ENCODE measurements at regions not wholly inside any gene's neighbourhood (a gene's known extent, or its start where the extent isn't known, plus 50 kb on each side); places are given as distances from the start of the nearest gene placed in this dataset.
"Not testable (repeated sequence)": the region's sequence is repeated elsewhere in the genome, so short reads cannot be mapped to it uniquely, and the experiment has no call there.

DNA sequence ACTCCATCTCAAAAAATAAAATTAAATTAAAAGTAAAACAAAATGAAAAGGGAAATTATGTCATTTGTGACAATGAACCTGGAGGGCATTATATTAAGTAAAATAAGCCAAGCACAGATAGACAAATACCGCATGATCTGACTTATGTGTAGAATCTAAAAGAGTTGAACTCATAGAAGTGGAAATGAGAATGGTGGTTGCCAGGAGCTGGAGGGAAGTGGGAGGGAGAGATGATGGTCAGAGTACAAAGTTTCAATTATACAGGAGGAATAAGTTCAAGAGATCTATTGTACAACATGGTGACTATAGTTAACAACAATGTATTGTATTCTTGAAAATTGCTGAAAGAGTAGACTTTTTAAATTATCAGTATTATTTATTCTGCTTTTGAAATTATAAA is 183.4 kb downstream of the ID4 start:
- no peak overlapping the region for H3K4me3 Mint-ChIP-seq
- Histone ChIP-seq H3K27ac (no peak overlapping the region), H3K36me3 (no peaks in the 10 kb centered on the region), H2AFZ (replicated peaks) (no peak overlapping the region), H3K27me3 (no peaks in the 10 kb centered on the region), H3K4me1 (no peaks in the 10 kb centered on the region), H4K20me1 (ENCODE audit: low read depth) (no peaks in the 10 kb centered on the region), H3F3A (ENCODE audit: low read depth) (no peaks in the 10 kb centered on the region), H3K4me2 (no peak overlapping the region), H3K4me3 (no peak overlapping the region), H3K9ac (no peak overlapping the region), H3K79me2 (ENCODE audit: low read depth) (no peaks in the 10 kb centered on the region), H3K9me3 (ENCODE audit: low read depth) (no peaks in the 10 kb centered on the region)
- peaks cover 3% of the 10 kb centered on the region for H3K9me3 Mint-ChIP-seq
- DNase-seq (ENCODE audit: low spot score): no peak
- no peaks in the 10 kb centered on the region for H3K27me3 Mint-ChIP-seq (ENCODE audit: insufficient read depth, low read depth)
- H3K36me3 Mint-ChIP-seq: no peaks in the 10 kb centered on the region
- no peak overlapping the region for H3K27ac Mint-ChIP-seq
- H3K4me1 Mint-ChIP-seq: peaks cover 5% of the 10 kb centered on the region
- TF ChIP-seq EZH2phosphoT487 (IDR thresholded peaks at IDR 0.05): no peak
- no peak for TF ChIP-seq EZH2 (IDR thresholded peaks at IDR 0.05)
- TF ChIP-seq, protein P1, sequence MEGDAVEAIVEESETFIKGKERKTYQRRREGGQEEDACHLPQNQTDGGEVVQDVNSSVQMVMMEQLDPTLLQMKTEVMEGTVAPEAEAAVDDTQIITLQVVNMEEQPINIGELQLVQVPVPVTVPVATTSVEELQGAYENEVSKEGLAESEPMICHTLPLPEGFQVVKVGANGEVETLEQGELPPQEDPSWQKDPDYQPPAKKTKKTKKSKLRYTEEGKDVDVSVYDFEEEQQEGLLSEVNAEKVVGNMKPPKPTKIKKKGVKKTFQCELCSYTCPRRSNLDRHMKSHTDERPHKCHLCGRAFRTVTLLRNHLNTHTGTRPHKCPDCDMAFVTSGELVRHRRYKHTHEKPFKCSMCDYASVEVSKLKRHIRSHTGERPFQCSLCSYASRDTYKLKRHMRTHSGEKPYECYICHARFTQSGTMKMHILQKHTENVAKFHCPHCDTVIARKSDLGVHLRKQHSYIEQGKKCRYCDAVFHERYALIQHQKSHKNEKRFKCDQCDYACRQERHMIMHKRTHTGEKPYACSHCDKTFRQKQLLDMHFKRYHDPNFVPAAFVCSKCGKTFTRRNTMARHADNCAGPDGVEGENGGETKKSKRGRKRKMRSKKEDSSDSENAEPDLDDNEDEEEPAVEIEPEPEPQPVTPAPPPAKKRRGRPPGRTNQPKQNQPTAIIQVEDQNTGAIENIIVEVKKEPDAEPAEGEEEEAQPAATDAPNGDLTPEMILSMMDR (IDR thresholded peaks at IDR 0.05): no peak

- Histone ChIP-seq H3K27ac (no peak overlapping the region), H3K36me3 (no peaks in the 10 kb centered on the region), H3K27me3 (no peaks in the 10 kb centered on the region), H3K9ac (no peak overlapping the region), H3K4me1 (no peaks in the 10 kb centered on the region), H3K9me3 (ENCODE audit: low read depth) (no peaks in the 10 kb centered on the region), H3K4me2 (no peak overlapping the region), H3K79me2 (ENCODE audit: low read depth) (no peaks in the 10 kb centered on the region), H3F3A (ENCODE audit: low read depth) (no peaks in the 10 kb centered on the region), H2AFZ (replicated peaks) (no peak overlapping the region), H3K4me3 (no peak overlapping the region), H4K20me1 (ENCODE audit: low read depth) (no peaks in the 10 kb centered on the region)
- Mint-ChIP-seq H3K27me3 (ENCODE audit: insufficient read depth, low read depth) (no peaks in the 10 kb centered on the region), H3K36me3 (no peaks in the 10 kb centered on the region), H3K9me3 (peaks cover 3% of the 10 kb centered on the region), H3K4me1 (peaks cover 5% of the 10 kb centered on the region), H3K4me3 (no peak overlapping the region), H3K27ac (no peak overlapping the region)
- no peak for DNase-seq (ENCODE audit: low spot score)
- TF ChIP-seq EZH2 (IDR thresholded peaks at IDR 0.05) (no peak), EZH2phosphoT487 (IDR thresholded peaks at IDR 0.05) (no peak)
- TF ChIP-seq, protein P1 (IDR thresholded peaks at IDR 0.05): no peak
Measured at GRCh38 chr6:20021795-20022194, 184.6 kb downstream of the ID4 start.

DNA sequence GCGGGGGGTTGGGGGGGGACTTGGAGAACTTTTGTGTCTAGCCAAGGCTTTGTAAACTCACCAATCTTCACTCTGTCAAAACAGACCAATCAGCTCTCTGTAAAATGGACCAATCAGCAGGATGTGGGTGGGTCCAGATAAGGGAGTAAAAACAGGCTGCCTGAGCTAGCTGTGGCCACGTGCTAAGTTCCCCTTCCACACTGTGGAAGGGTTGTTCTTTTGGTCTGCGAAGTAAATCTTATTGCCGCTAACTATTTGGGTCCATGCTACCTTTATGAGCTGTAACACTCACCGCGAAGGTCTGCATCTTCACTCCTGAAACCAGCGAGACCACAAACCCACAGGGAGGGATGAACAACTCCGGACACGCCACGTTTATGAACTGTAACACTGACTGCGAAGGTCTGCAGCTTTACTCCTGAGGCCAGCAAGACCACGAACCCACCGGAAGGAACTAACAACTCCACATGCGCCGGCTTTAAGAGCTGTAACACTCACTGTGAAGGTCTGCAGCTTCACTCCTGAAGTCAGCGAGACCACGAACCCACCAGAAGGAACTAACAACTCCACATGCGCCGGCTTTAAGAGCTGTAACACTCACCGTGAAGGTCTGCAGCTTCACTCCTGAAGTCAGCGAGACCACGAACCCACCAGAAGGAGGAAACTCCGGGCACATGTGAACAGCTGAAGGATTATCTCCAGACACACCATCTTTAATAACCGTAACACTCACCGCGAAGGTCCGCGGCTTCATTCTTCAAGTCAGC is 186.6 kb downstream of the ID4 start:
- H3K27ac ChIP-seq: not testable (repeated sequence)

GRCh38 chr6:20024316-20024673 is 187.1 kb downstream of the ID4 start:
- no peak for TF ChIP-seq EZH2 (IDR thresholded peaks at IDR 0.05)
- TF ChIP-seq, protein P1 (IDR thresholded peaks at IDR 0.05): no peak
- Histone ChIP-seq H3K9me3 (ENCODE audit: low read depth) (no peaks in the 10 kb centered on the region), H3K79me2 (ENCODE audit: low read depth) (no peaks in the 10 kb centered on the region), H4K20me1 (ENCODE audit: low read depth) (no peaks in the 10 kb centered on the region), H3K36me3 (no peaks in the 10 kb centered on the region), H3F3A (ENCODE audit: low read depth) (no peaks in the 10 kb centered on the region), H3K4me2 (no peak overlapping the region), H3K27me3 (no peaks in the 10 kb centered on the region), H3K4me1 (no peaks in the 10 kb centered on the region), H2AFZ (replicated peaks) (no peak overlapping the region), H3K27ac (no peak overlapping the region), H3K9ac (no peak overlapping the region), H3K4me3 (no peak overlapping the region)
- H3K36me3 Mint-ChIP-seq: no peaks in the 10 kb centered on the region
- H3K9me3 Mint-ChIP-seq: no peaks in the 10 kb centered on the region
- H3K4me3 Mint-ChIP-seq: no peak overlapping the region
- H3K27ac Mint-ChIP-seq: no peak overlapping the region
- DNase-seq (ENCODE audit: low spot score): no peak
- peaks cover 5% of the 10 kb centered on the region for H3K4me1 Mint-ChIP-seq
- H3K27me3 Mint-ChIP-seq (ENCODE audit: insufficient read depth, low read depth): peaks cover 3% of the 10 kb centered on the region

More for the DNA sequence above, 186.6 kb downstream of the ID4 start:
- H3K9ac ChIP-seq; H3K27me3 ChIP-seq; H3K9me3 ChIP-seq (ENCODE audit: low read depth); H3K36me3 ChIP-seq; H3K79me2 ChIP-seq (ENCODE audit: low read depth); H2AFZ ChIP-seq (replicated peaks); H3K36me3 Mint-ChIP-seq; H3K4me1 ChIP-seq; H3K4me3 Mint-ChIP-seq; H3K4me3 ChIP-seq; H3K27ac Mint-ChIP-seq; H4K20me1 ChIP-seq (ENCODE audit: low read depth); DNase-seq (ENCODE audit: low spot score); H3F3A ChIP-seq (ENCODE audit: low read depth); H3K27me3 Mint-ChIP-seq (ENCODE audit: insufficient read depth, low read depth); H3K9me3 Mint-ChIP-seq; H3K4me2 ChIP-seq; H3K4me1 Mint-ChIP-seq: not testable (repeated sequence)
